HUES64 (cell line): ENCODE measurements at regions not wholly inside any gene's neighbourhood (a gene's known extent, or its start where the extent isn't known, plus 50 kb on each side); places are given as distances from the start of the nearest gene placed in this dataset.

Experiments used
- H3K27ac ChIP-seq: 2 replicates; pipeline ENCODE4 v1.7.0; 2013; ENCODE audit warnings: low read depth, low read length, inconsistent platforms
- H3K27me3 ChIP-seq: 2 replicates; pipeline ENCODE4 v1.6.1; 2013; ENCODE audit warnings: mild to moderate bottlenecking, low read length; ENCODE audit not compliant: insufficient read depth
- H3K36me3 ChIP-seq: 2 replicates; pipeline ENCODE4 v1.6.1; 2013; ENCODE audit warnings: mild to moderate bottlenecking, low read length; ENCODE audit not compliant: insufficient read depth
- H3K4me1 ChIP-seq: 2 replicates; pipeline ENCODE4 v1.6.1; 2013; ENCODE audit warnings: mild to moderate bottlenecking, low read length, moderate library complexity; ENCODE audit not compliant: insufficient read depth
- H3K4me3 ChIP-seq: 2 replicates; pipeline ENCODE4 v1.5.1; 2013; ENCODE audit warnings: mild to moderate bottlenecking, low read length, moderate library complexity
- H3K9ac ChIP-seq: 2 replicates; pipeline ENCODE4 v1.6.1; 2013; ENCODE audit warnings: mild to moderate bottlenecking, low read depth, low read length
- H3K9me3 ChIP-seq: 2 replicates; pipeline ENCODE4 v1.6.1; 2013; ENCODE audit warnings: low read depth, low read length; ENCODE audit not compliant: insufficient read depth
- WGBS: fragments of 150-250, 120-280 bp; methylation state at CpG from one replicate; pipeline ENCODE4 v1.1.7; 2013; ENCODE audit warnings: missing lambda C conversion rate; 5-methylcytosine and 5-hydroxymethylcytosine counted together

DNA sequence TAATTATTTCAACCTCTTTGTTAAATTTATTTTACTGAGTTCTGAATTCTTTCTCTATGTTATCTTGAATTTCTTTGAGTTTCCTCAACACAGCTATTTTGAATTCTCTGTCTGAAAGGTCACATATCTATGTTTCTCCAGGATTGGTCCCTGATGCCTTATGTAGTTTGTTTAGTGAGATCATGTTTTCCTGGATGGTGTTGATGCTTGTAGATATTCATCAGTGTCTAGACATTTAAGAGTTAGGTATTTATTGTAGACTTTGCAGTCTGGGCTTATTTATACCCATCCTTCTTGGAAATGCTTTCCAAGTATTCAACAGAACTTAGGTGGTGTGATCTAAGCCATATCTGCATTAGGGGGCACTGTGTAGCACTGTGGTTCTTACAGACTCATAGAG, 70.2 kb upstream of the SLC27A6 start:
- no peak overlapping the region for H3K9ac ChIP-seq
- H3K27ac ChIP-seq = no peak overlapping the region
- no peaks in the 10 kb centered on the region for H3K27me3 ChIP-seq
- no peaks in the 10 kb centered on the region for H3K9me3 ChIP-seq
- no peak overlapping the region for H3K4me3 ChIP-seq
- H3K36me3 ChIP-seq = no peaks in the 10 kb centered on the region
- no peaks in the 10 kb centered on the region for H3K4me1 ChIP-seq

DNA sequence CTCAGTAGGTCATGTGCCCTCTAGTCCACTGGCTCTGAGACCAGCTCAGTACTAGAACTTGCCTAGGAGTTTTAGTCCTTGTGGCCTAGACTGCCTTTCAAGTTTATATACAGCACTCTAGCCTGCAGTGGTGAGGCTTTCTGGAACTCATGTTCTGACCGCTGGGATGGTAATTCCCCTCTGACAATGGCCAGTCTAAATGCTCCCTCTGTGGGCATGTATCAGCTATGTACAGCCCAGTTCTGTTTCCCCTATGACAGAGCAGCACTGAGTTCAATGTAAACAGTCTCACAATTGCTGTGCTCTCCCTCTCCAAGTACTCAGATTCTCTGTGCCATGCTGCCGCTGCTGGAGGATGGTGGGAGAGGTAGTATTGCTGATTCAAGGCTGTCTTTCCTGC, 68.6 kb upstream of the SLC27A6 start:
- Histone ChIP-seq H3K9me3 (no peaks in the 10 kb centered on the region), H3K27ac (no peak overlapping the region), H3K9ac (no peak overlapping the region), H3K4me3 (no peak overlapping the region), H3K4me1 (no peaks in the 10 kb centered on the region), H3K36me3 (no peaks in the 10 kb centered on the region), H3K27me3 (no peaks in the 10 kb centered on the region)
- over 99% methylated on average over 2 of the region's 2 CpGs for WGBS

DNA sequence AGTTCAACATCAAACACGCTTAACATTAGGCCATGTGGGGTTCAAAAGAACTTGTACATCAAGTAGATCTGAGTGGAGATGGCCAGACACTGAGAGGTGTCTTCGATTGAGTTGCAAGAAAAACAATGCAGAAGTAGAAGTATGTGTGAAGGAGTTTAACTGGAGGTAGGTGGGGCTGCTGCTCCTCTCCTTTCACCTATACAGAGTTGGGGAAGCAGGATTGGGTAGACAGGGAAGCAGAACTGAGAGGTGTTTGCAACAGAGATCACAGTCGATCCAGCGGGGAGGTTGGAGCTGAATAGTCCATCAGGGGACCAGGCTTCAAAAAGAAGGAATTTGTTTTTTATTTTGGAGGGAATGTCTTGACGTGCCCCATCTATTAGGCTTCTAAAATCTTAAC, 61.7 kb upstream of the SLC27A6 start:
- WGBS = 88% methylated on average over 4 of the region's 5 CpGs

DNA sequence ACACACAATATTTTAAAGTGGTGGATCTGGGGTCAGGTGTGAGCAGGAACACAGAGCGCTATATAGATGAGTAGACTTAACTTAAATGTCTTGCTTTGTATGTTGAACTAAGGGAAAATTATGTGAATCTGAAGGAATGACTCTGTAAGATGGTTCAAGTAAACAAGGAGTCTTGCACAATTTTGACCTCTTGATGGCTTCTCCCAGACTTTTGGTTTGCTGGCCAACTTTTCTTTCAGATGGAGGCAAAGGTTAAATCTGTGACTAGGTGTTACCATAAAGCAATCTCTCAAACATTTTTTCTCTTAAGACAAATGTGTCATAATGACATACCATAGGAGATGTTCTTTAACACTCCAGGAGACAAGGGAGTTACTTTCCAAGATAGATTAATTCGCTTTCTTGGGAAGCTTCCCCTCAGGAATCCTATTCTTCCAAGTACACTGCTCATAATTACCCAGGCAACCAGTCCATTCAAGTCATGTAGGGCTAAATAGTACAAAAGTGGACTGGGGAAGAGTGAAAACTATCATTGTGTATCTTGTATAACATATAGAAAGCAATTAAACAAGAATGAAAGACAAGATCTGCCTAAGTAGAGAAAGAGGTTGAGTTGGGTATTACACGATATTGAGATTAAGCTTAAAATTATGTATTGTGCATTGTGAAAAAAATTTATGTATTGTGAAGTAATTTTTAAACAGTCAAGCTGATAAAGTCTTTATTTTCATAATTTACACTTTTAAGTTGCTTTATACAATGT, 60.3 kb upstream of the SLC27A6 start:
- Histone ChIP-seq H3K36me3 (no peaks in the 10 kb centered on the region), H3K27ac (no peak overlapping the region), H3K9me3 (no peaks in the 10 kb centered on the region), H3K4me1 (no peaks in the 10 kb centered on the region), H3K4me3 (no peak overlapping the region), H3K9ac (no peak overlapping the region), H3K27me3 (no peaks in the 10 kb centered on the region)
- 81% methylated on average over 3 of the region's 3 CpGs for WGBS

More for the DNA sequence above, 61.7 kb upstream of the SLC27A6 start:
- Histone ChIP-seq H3K9ac (no peak overlapping the region), H3K4me1 (no peaks in the 10 kb centered on the region), H3K27ac (no peak overlapping the region), H3K36me3 (no peaks in the 10 kb centered on the region), H3K9me3 (no peaks in the 10 kb centered on the region), H3K27me3 (no peaks in the 10 kb centered on the region), H3K4me3 (no peak overlapping the region)

DNA sequence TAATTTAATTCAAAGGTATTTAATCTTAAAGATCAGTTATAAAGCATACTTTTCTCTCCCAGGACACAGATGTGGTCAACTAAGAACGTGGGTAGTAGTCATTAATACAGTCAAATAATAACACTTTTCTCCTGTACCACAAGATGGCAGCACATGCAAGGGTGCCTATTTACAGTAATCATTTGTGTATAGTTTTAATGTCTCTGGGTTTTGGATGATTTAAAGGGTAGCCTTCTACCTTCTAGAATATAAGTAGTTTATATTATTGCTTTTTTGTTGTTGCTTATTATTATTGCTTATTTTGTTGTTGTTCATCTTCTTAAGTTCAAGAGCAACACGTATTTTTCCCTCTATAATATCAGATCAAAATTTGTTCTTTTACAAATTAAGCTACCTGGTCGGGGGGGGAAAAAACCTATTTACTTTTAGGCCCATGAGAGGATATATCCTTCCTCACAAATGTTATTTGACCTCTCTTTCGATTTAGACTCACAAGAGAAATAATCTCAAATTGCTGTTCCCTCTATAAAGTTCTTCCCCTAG, 59.6 kb upstream of the SLC27A6 start:
- WGBS = 73% methylated on average over 3 of the region's 4 CpGs
- H3K9me3 ChIP-seq = no peaks in the 10 kb centered on the region
- H3K36me3 ChIP-seq = no peaks in the 10 kb centered on the region
- no peaks in the 10 kb centered on the region for H3K27me3 ChIP-seq
- no peak overlapping the region for H3K4me3 ChIP-seq
- no peak overlapping the region for H3K9ac ChIP-seq
- H3K4me1 ChIP-seq = no peaks in the 10 kb centered on the region
- H3K27ac ChIP-seq = no peak overlapping the region

DNA sequence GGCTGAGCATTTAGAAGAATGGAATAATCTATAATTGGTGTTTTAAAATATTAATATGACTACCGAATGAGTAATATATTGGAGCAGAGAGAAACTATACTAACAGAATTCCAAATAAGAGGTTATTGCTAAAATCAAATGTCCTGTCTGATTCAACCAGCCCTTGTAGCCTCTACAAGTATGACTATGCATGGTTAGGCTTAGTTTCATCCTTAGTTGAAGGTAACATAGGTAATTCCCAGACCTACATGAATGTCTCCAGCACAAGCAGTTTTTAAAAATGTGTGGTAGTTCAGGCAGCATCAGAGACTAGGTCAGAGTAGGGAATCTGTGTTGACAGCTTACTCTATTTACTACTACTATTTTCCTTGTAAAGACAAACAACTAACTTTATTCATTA, 51.7 kb upstream of the SLC27A6 start:
- no peak overlapping the region for H3K4me3 ChIP-seq
- H3K36me3 ChIP-seq = no peaks in the 10 kb centered on the region
- WGBS = no CpG with 5 or more reads among the region's 1 CpG

More for the DNA sequence above, 51.7 kb upstream of the SLC27A6 start:
- Histone ChIP-seq H3K27ac (no peak overlapping the region), H3K27me3 (no peaks in the 10 kb centered on the region), H3K4me1 (no peaks in the 10 kb centered on the region), H3K9ac (no peak overlapping the region), H3K9me3 (no peaks in the 10 kb centered on the region)
